AG20443 (cell line): ENCODE measurements at regions not wholly inside any gene's neighbourhood (a gene's known extent, or its start where the extent isn't known, plus 50 kb on each side); places are given as distances from the start of the nearest gene placed in this dataset.

Experiments used
- DNase-seq: peaks from one replicate; pipeline ENCODE4 v3.0.0; 2012; ENCODE audit warnings: low spot score, mixed read lengths

- no peak for DNase-seq
These were observed 377.1 kb downstream of the EFNA5 start for GRCh38 chr5:107293541-107294210.

DNA sequence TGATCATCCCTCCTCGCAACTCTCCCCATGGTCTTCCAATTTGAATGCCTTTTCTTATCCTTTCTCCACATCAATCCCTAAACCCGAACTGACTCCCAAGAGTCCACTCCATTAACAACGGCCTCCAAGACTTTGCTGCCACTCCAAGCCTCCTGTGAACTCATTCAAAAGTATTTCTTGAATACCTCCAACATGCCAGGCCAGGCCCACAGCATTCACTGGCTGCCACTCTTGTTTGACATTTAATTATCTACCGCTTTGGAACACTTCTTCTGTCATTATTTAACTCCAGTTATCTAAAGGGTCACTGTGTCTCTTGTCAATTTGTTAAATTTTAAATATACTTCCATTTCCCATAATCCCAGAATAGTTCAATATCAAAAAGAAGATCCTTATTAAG is 378.9 kb downstream of the EFNA5 start:
- no peak for DNase-seq

DNA sequence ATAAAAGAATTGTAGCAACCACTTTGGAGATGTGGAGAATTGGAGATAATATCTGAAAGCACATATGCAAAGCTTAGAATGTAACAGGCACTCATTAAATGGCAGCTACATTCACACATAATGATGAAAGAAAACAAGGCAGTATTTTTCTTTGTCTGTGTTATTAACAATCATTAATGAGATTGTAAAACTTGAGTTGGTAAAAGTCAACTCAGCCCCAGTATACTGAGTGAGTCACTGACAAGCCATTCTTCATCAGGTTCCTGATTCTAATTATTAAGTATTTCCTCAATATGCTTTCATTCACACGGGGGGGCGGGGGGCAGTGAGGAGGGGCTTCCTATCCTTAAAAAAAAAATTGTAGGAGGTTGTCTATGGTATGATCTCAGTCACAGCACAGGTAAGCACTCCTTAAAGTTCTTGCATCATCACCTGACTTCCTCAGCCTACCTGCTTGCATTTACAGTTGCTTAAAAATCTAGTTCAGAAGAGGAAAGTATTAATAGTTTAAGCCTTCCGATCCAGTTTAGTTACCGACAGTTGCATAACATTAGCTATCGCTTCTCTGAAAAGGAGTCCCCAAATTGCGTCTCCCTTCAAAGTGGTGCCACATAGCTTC is 379.8 kb downstream of the EFNA5 start:
- no peak for DNase-seq

DNA sequence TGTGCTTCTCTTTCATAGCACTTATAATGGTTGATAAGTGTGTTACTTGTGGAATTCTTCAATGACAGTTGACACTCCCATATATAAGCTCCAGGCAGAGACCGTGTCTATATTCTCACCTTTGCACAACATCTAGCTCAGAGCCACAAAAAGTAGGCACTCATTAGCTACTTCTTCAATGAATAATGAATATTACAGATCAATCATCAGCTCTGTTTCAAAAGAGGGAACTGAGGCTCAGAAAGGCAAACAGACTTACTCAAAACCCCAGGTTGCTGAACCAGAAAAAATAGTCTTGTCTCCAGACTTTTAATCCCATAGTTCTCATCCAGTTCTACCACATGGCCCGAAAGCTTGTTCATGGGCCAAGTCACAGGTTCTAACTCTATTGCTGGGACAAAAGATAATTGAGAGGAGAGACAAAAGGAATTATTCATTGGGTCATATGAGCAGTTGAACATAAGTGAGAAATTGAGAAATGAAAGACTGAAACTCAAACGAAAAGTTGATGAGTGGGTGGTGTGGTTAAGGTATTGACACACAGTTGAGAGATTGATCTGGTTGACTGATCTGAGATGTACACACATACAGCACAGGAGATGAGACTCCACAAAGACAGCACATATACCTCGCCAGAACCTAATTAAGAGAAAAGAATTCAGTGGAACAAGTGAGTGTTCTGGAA is 381.6 kb downstream of the EFNA5 start:
- DNase-seq: no peak

- DNase-seq: no peak
These were observed 384.2 kb downstream of the EFNA5 start for GRCh38 chr5:107286447-107287098.

- DNase-seq: no peak
These were observed 385.0 kb downstream of the EFNA5 start for GRCh38 chr5:107285772-107286171.

DNA sequence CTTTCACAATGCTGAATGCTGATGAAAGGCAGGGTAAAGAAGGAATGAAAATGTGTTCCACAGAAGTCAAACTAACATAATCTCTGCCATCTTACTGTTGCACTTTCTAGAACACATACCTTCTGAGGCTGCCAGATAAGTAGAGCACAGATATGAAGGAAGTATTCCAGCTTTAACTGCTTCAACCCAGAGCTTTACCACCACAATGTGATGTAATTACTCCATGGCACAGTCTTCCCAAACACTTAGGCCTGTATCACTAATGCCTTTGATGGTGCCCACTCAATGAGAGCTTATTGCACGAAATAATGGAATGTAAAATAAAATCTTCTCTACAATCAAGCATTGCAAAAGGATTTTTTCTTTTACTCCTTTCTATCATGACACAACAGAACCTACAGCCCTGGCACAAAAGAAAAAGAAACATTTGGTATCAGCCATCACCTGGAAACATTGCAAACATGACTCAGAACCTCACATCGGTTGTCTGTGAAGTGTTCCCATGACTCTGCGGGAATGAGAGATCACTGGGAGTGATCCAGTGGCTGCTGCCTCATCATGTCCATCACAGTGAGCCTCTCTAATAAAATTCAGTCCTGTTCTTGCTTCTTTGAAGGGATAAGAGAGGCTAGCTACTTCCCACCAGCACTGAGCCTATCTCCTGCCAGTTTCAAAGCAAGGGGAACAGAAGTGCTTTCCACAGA is 385.8 kb downstream of the EFNA5 start:
- DNase-seq: no peak

GRCh38 chr5:107282061-107282460 is 388.7 kb downstream of the EFNA5 start:
- no peak for DNase-seq

GRCh38 chr5:107278774-107279173 is 392.0 kb downstream of the EFNA5 start:
- no peak for DNase-seq

DNA sequence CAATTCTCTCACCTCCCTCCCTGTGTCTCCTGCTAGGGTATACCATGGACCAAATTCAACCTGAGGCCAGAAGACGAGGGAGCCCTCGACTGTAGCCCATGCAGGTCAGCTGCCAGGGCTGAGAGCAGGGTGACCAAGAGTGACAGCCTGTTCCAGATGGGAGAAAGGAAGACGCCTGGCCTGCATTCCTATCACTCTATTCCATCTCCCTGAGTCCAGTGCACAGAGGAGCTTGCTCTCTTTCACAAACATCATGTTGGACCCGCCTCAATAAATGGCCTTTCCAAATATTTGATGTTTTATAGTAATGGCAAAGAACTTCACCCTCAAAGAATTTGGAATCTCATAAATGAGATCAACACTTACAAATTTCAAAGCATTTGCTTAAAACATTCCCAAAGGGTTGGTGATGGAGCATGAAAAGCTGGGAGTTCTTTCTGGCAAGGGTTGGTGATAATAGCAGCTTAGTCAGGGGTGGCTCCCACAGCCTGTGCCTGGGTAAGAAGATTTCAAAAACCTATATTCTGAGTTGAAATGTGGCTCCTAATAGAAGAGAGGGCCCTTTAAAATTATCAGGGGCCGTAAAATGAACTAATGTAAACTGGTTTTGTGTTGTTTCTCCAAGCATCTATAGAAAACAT is 393.1 kb downstream of the EFNA5 start:
- DNase-seq: no peak

GRCh38 chr5:107275333-107275732 is 395.4 kb downstream of the EFNA5 start:
- no peak for DNase-seq

DNA sequence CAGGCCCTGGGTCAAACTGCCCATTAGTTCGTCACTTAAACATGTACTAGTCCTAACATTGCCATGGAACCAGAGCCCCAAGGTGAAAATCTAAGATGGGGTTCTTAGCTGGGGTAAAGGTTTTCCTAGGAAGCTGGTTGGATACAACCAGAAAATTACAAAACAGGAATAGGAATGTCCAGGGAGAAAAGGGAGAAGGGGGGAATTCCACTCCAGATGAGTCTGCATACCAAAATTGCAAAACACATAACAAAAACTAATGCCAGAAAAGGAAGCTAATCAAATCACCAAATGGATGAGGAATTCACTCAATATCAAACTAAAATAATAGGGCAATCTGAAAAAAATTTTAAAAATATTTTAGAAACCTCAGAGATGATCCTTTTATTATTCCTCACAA is 396.2 kb downstream of the EFNA5 start:
- no peak for DNase-seq

DNA sequence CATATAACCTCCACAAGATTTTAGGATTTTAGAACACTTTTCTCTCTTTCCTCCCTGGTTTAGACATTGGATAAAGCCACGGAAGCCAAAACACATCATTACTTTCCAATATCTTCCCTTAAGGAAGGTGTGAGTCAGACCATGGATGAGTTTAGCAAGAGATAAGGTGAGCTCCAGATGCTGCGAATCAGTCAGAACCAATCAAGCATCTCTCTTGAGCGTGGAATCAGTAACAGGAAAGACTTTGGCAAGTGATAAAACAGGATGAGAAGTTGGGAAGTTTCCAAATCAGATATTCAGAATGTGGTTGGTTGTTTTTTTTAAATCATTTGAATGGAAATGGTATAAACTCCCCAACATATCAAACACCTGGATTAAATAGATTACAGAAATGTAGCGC is 397.8 kb downstream of the EFNA5 start:
- no peak for DNase-seq

DNA sequence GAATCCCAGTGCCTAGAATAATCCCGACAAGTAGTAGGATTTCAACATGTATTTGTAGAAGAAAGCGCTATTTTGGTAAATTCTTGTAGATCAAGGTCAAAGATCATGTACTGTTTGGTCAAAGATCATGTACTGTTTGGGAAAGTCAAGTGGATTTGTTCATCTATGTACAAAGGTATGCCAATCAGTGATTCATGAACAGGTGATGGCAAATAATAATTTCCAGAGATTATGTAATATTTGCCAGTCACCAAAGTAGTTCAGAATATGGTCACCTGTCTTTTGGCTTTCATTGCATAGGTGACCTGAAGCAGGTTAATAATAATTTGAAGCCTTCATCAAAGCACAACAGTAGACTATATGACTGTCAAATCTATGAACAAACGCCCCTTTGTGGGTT is 398.2 kb downstream of the EFNA5 start:
- no peak for DNase-seq

DNA sequence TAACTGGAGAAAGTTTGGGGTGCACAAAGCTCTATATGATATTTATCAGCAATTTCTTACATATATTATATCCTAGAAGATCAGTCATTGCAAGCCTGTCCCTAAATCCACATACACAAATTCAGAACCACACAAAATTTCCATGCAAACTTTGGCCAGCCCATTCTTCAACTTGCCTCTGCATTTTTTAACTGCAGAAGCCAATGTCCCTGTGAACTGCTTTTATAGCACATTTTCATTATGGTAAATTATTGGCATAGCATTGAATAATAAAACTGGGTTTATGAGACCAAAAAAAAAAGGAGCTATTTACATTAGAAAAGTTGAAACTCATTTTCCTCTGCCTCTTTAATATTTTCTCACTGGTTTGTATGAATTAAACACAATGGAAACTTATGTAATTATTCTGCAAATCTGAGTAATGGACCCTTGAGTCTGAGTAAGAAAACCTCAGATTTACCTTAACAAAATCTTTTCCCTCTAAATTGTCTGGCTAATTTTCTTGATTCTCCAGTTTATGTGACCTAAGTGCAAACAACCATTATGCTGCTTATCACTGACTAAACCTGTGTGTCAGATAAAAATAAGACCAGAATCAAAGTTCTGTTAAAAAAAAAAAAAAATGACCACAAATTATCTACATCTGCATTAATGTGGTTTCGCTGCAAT is 398.9 kb downstream of the EFNA5 start:
- DNase-seq: no peak

GRCh38 chr5:107270561-107270960 is 400.2 kb downstream of the EFNA5 start:
- DNase-seq: no peak

DNA sequence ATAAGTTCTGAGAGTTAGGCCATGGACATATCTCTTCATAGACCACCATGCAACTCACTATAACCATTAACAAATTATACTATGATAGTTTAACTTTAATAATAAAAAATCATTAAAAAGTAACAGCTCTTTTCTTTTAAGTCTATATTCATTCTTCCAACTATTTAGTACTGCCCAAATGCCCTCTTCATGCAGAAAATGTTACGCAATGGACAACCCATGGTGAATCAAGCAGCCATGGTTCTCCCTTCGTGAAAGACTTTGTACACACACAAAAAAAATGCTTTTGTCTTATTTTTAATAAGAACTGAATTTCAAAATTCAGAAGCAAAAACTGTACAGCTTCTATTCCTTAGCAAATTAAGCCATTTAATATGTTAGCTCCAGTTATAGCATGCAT is 401.1 kb downstream of the EFNA5 start:
- DNase-seq: no peak

DNA sequence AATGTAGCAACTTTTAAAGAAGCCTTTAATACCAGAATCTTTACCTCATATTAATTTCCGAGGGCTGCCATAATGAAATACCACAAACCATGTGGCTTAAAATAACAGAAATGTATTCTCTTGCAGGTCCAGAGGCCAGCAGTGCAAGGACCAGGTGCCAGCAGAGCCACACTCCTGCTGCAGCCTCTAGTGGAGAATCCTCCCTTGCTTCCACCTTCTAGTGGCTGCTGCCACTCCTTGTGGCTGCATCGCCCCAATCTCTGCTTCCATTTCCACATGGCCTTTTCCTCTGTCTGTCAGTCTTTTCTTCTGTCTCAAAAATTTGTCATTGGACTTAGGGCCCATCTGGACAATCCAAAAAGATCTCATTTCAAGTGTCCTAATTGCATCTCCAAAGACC is 401.5 kb downstream of the EFNA5 start:
- DNase-seq: no peak

DNA sequence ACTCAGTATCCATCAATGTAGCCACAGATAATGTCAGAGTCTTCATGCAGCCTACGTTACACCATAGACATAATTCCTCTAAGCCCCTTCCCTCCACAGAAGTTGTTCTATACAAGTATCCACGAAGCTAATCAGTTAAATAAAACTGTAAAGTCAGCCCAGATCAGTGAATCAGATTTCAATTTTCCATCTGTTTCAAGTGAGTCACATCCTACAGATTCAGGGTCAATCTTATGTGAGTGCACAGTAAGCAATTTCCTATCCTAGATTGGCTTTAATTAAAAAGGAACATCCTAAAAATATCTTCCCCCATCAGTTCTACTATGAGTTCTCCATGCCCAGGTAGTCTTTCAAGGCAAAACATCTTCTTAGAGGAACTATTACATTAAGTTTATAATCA is 402.5 kb downstream of the EFNA5 start:
- DNase-seq: no peak

DNA sequence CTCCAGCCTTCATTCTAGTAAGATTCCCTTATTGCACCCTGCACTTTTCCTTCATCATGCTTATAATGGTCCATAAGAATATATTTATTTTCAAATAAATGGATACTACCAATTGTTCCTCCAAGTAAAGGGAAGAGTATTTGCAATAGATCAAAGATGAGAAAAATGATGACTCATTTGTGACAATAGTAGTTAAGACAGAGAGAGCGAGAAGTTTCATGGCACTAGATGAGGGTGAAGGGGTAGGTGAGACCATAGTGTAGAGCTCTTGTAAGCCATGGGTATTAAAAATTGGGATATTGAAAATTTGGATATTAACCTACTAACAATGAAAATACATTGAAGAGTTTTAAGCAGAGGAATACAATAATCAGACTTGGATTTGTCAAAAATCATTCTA is 404.6 kb downstream of the EFNA5 start:
- no peak for DNase-seq

DNA sequence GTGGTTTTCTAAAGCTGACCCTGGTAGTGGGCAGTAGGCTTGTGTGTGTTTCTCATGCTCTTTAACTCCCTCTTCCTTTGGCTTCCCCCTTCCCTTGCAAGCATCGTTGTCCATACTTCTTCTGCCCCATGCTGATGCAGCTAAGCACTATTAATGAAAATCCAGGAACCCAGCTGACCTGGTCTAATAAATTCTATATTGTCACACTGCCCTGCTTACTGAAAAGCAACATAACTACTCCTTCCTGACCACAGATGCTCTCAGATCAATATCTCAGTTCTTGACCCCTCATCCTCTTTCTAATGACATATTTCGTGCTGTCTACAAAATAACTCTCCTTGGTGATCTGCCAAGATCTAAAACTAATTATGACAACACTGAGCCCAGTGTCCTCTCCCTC is 405.5 kb downstream of the EFNA5 start:
- DNase-seq: no peak
